ENCODE measurements at regions not wholly inside any gene's neighbourhood (a gene's known extent, or its start where the extent isn't known, plus 50 kb on each side); places are given as distances from the start of the nearest gene placed in this dataset.

DNA sequence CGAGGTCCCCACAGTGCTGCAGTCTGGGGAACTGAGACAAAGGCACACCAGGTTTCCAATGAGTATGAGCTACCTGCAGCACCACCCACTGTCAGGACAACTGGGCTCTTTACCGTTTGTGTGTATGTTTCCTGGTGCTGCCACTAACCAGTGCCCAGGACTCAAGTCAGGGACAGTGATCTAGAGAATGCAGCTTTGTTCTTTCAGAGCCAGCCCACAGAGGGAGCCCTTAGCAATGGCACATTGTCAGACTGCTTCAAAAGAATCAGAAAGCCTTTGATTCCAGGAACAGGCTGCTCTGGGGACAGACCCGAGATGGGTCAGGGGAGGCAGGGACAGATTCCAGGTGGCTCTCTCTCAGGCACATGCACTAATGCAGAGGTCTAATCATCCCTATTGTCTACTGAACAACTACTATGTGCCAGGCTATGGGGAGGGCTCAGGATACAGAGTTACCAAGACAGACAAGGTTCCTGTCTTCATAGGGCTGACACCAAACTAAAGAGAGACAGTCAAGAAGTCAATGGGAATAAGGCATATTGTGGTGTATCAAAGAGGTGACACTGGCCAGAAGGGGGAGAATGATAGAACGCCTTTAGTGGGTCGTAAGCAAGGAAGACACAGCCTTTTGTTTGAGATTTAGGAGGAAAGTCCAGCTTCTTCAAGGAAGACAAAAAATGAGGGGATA, 103.7 kb downstream of the VPREB1 start:
- TF ChIP-seq CBX1 (IDR thresholded peaks at IDR 0.05; ENCODE audit: low read depth), result no peak
- TF ChIP-seq RAD21 (CRISPR knock-in tag; IDR thresholded peaks at IDR 0.05), result no peak
- no peak for TF ChIP-seq HDAC2 (CRISPR knock-in tag; IDR thresholded peaks at IDR 0.05)
- TF ChIP-seq ZNF124 (CRISPR knock-in tag; IDR thresholded peaks at IDR 0.05), result no peak
- TF ChIP-seq, protein P1, sequence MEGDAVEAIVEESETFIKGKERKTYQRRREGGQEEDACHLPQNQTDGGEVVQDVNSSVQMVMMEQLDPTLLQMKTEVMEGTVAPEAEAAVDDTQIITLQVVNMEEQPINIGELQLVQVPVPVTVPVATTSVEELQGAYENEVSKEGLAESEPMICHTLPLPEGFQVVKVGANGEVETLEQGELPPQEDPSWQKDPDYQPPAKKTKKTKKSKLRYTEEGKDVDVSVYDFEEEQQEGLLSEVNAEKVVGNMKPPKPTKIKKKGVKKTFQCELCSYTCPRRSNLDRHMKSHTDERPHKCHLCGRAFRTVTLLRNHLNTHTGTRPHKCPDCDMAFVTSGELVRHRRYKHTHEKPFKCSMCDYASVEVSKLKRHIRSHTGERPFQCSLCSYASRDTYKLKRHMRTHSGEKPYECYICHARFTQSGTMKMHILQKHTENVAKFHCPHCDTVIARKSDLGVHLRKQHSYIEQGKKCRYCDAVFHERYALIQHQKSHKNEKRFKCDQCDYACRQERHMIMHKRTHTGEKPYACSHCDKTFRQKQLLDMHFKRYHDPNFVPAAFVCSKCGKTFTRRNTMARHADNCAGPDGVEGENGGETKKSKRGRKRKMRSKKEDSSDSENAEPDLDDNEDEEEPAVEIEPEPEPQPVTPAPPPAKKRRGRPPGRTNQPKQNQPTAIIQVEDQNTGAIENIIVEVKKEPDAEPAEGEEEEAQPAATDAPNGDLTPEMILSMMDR (CRISPR knock-in tag; IDR thresholded peaks at IDR 0.05), result peak; percentile 52
- TF ChIP-seq FOXP1 (IDR thresholded peaks at IDR 0.05), result no peak
- TF ChIP-seq FOXP1 (CRISPR knock-in tag; IDR thresholded peaks at IDR 0.05), result no peak
- TF ChIP-seq JUNB (CRISPR knock-in tag; IDR thresholded peaks at IDR 0.05; ENCODE audit: borderline replicate concordance), result no peak

Measured in HepG2 (cell line).